H1 (cell line): ENCODE measurements at regions not wholly inside any gene's neighbourhood (a gene's known extent, or its start where the extent isn't known, plus 50 kb on each side); places are given as distances from the start of the nearest gene placed in this dataset.

ENCODE experiments used
- CTCF ChIA-PET: fragments of 300-600 bp; sonication (Branson Sonifier 250); formaldehyde crosslinking; loops from one replicate; lab custom pipeline; 2021; ENCODE audit not compliant: partially characterized antibody; lab: Charles Lee
- POLR2A ChIA-PET: fragments of 300-600 bp; sonication (Branson Sonifier 250); formaldehyde crosslinking; loops from one replicate; lab custom pipeline; 2021; ENCODE audit warnings: inconsistent platforms; ENCODE audit not compliant: partially characterized antibody; lab: Charles Lee
- DNase-seq, 2 experiments: peaks; one replicate each; pipeline versions ENCODE4 v3.0.0 to v3.0.0-alpha.2; 2010 to 2022; ENCODE audit warnings: low spot score in 2 of 2, low read depth in 1 of 2, mixed read lengths in 1 of 2
- FAIRE-seq: peaks from 2 replicates; lab custom pipeline; 2011; peaks lifted over from hg19 to GRCh38; lab: Jason Lieb, UNC
- H2AFZ ChIP-seq: 2 replicates; pipeline ENCODE4 v1.8.1; 2012; ENCODE audit warnings: low read length, inconsistent platforms
- H2AK5ac ChIP-seq: 2 replicates; pipeline ENCODE4 v1.6.1; 2013; ENCODE audit warnings: low read depth, low read length
- H2BK120ac ChIP-seq: replicated peaks from 2 replicates; pipeline ENCODE3; 2013; ENCODE audit warnings: low read depth, low read length, inconsistent platforms
- H2BK12ac ChIP-seq: 2 replicates; pipeline ENCODE4 v1.6.1; 2013; ENCODE audit warnings: low read depth, low read length
- H2BK15ac ChIP-seq: 2 replicates; pipeline ENCODE4 v1.6.1; 2013; ENCODE audit warnings: low read length
- H2BK20ac ChIP-seq: 2 replicates; pipeline ENCODE4 v1.6.1; 2013; ENCODE audit warnings: low read length
- H2BK5ac ChIP-seq: 2 replicates; pipeline ENCODE4 v1.6.1; 2013; ENCODE audit warnings: low read depth, low read length
- H3K14ac ChIP-seq: 2 replicates; pipeline ENCODE4 v1.6.1; 2013; ENCODE audit warnings: inconsistent platforms; ENCODE audit not compliant: insufficient read length
- H3K18ac ChIP-seq: 2 replicates; pipeline ENCODE4 v1.6.1; 2013; ENCODE audit warnings: low read length; ENCODE audit errors: extremely low read depth
- H3K23ac ChIP-seq: 2 replicates; pipeline ENCODE4 v1.6.1; 2013; ENCODE audit warnings: inconsistent platforms; ENCODE audit not compliant: insufficient read length
- H3K23me2 ChIP-seq: 2 replicates; pipeline ENCODE4 v1.6.1; 2013; ENCODE audit warnings: low read depth, low read length
- H3K27ac ChIP-seq: 2 replicates; pipeline ENCODE4 v1.6.1; 2011; ENCODE audit warnings: low read depth, low read length, inconsistent platforms
- H3K27me3 ChIP-seq, 4 experiments: replicated peaks in 1 of 4; 1 replicate in 1 of 4; 2 replicates in 3 of 4; pipeline versions ENCODE4 v1.6.1 to v1.8.1; 2011 to 2013; ENCODE audit warnings: low read length in 3 of 4, mild to moderate bottlenecking in 3 of 4, inconsistent platforms in 2 of 4, mixed read lengths in 2 of 4, moderate library complexity in 1 of 4; ENCODE audit not compliant: control insufficient read depth in 3 of 4, insufficient read depth in 3 of 4; ENCODE audit errors: extremely low read depth in 1 of 4
- H3K36me3 ChIP-seq, 4 experiments: 2 replicates each; pipeline versions ENCODE4 v1.6.1 to v1.8.1; 2011 to 2013; ENCODE audit warnings: mild to moderate bottlenecking in 4 of 4, low read length in 3 of 4, moderate library complexity in 2 of 4, control low read depth in 1 of 4, inconsistent platforms in 1 of 4; ENCODE audit not compliant: insufficient read depth in 4 of 4, control insufficient read depth in 2 of 4
- H3K4ac ChIP-seq: replicated peaks from 2 replicates; pipeline ENCODE3; 2013; ENCODE audit warnings: low read length, low read depth, mixed read lengths, inconsistent platforms; ENCODE audit not compliant: insufficient read length
- H3K4me1 ChIP-seq, 4 experiments: replicated peaks in 1 of 4; 1 replicate in 1 of 4; 2 replicates in 3 of 4; pipeline versions ENCODE4 v1.6.1 to v1.8.1; 2011 to 2013; ENCODE audit warnings: low read length in 3 of 4, inconsistent platforms in 2 of 4, mixed read lengths in 1 of 4; ENCODE audit not compliant: insufficient read depth in 4 of 4, control insufficient read depth in 3 of 4
- H3K4me2 ChIP-seq, 2 experiments: 2 replicates each; pipeline versions ENCODE4 v1.6.1 to v1.8.1; 2011 to 2013; ENCODE audit warnings: low read depth in 2 of 2, low read length in 2 of 2, control low read depth in 1 of 2, inconsistent platforms in 1 of 2, mild to moderate bottlenecking in 1 of 2; ENCODE audit not compliant: insufficient read depth in 1 of 2
- H3K4me3 ChIP-seq, 4 experiments: fragments of 200-600, 300-600 bp in 1 of 4; sonication (generic), shearing (Covaris generic), sonication (Bioruptor Twin) in 1 of 4; 2 replicates each; pipeline versions ENCODE4 v1.5.1 to v1.8.1; 2011 to 2016; ENCODE audit warnings: low read length in 4 of 4, low read depth in 3 of 4, control low read depth in 2 of 4, inconsistent platforms in 2 of 4, mild to moderate bottlenecking in 2 of 4, mixed read lengths in 1 of 4, moderate library complexity in 1 of 4; ENCODE audit not compliant: insufficient read depth in 2 of 4; ENCODE audit errors: extremely low read depth in 1 of 4
- H3K56ac ChIP-seq: replicated peaks from 2 replicates; pipeline ENCODE3; 2013; ENCODE audit warnings: low read depth, mild to moderate bottlenecking, mixed read lengths, low read length, inconsistent platforms; ENCODE audit not compliant: insufficient read length
- H3K79me1 ChIP-seq: 2 replicates; pipeline ENCODE4 v1.6.1; 2013; ENCODE audit warnings: low read depth, low read length, control low read depth
- H3K79me2 ChIP-seq, 2 experiments: 2 replicates each; pipeline versions ENCODE4 v1.6.1 to v1.8.1; 2012 to 2013; ENCODE audit warnings: low read length in 2 of 2, mild to moderate bottlenecking in 2 of 2, inconsistent platforms in 1 of 2; ENCODE audit not compliant: insufficient read depth in 2 of 2, control insufficient read depth in 1 of 2
- H3K9ac ChIP-seq, 4 experiments: replicated peaks in 1 of 4; 1 replicate in 1 of 4; 2 replicates in 3 of 4; pipeline versions ENCODE4 v1.6.1 to v1.8.1; 2011 to 2013; ENCODE audit warnings: low read depth in 3 of 4, low read length in 3 of 4, control low read depth in 2 of 4, mild to moderate bottlenecking in 2 of 4, moderate library complexity in 2 of 4, inconsistent platforms in 1 of 4; ENCODE audit errors: extremely low read depth in 1 of 4
- H3K9me3 ChIP-seq, 2 experiments: 2 replicates each; pipeline versions ENCODE4 v1.6.1 to v1.8.1; 2012 to 2013; ENCODE audit warnings: mild to moderate bottlenecking in 2 of 2, moderate library complexity in 2 of 2, control low read depth in 1 of 2, inconsistent platforms in 1 of 2, low read depth in 1 of 2, low read length in 1 of 2, mixed read lengths in 1 of 2; ENCODE audit not compliant: insufficient read depth in 2 of 2
- H4K20me1 ChIP-seq, 2 experiments: replicated peaks in 1 of 2; 2 replicates each; pipeline versions ENCODE3 to v1.8.1; 2011 to 2013; ENCODE audit warnings: inconsistent platforms in 2 of 2, low read length in 2 of 2, mild to moderate bottlenecking in 1 of 2; ENCODE audit not compliant: insufficient read depth in 2 of 2, control insufficient read depth in 1 of 2
- H4K5ac ChIP-seq: 2 replicates; pipeline ENCODE4 v1.6.1; 2013; ENCODE audit warnings: low read length, low read depth, mixed read lengths, inconsistent platforms; ENCODE audit not compliant: insufficient read length
- H4K8ac ChIP-seq: 2 replicates; pipeline ENCODE4 v1.8.0; 2013; ENCODE audit warnings: mild to moderate bottlenecking, moderate library complexity, low read length, inconsistent platforms; ENCODE audit not compliant: insufficient read depth; ENCODE audit errors: extremely low read depth
- H4K91ac ChIP-seq: replicated peaks from 2 replicates; pipeline ENCODE3; 2013; ENCODE audit warnings: low read length, mixed read lengths, inconsistent platforms; ENCODE audit not compliant: insufficient read length
- CREB1 ChIP-seq: IDR thresholded peaks from 2 replicates; pipeline ENCODE4 v1.6.1; 2012; ENCODE audit warnings: inconsistent platforms
- MAFK ChIP-seq: IDR thresholded peaks from 2 replicates; pipeline ENCODE4 v1.6.1; 2012; ENCODE audit warnings: low read depth, mild to moderate bottlenecking, improper control_type of control experiment, low read length
- POLR2AphosphoS5 ChIP-seq: IDR thresholded peaks from 2 replicates; pipeline ENCODE4 v1.6.1; 2011; ENCODE audit warnings: low read depth, low read length
- RAD21 ChIP-seq, 2 experiments: IDR thresholded peaks in 1 of 2; conservative IDR thresholded peaks in 1 of 2; 2 replicates each; pipeline ENCODE4 v1.6.1; 2011; ENCODE audit warnings: low read depth in 2 of 2, low read length in 2 of 2, improper control_type of control experiment in 1 of 2, inconsistent platforms in 1 of 2, mild to moderate bottlenecking in 1 of 2, moderate library complexity in 1 of 2
- SP2 ChIP-seq: IDR thresholded peaks from 2 replicates; pipeline ENCODE4 v1.6.1; 2012; ENCODE audit warnings: mild to moderate bottlenecking, low read length, inconsistent platforms
- WGBS, 2 experiments: shearing (Covaris generic) in 1 of 2; methylation state at CpG; one replicate each; pipeline versions ENCODE4 v1.1.6 to v1.1.7; 2013 to 2015; ENCODE audit warnings: low lambda C conversion rate in 2 of 2, mixed read lengths in 2 of 2, inconsistent platforms in 1 of 2, low coverage in 1 of 2, missing lambda C conversion rate in 1 of 2; ENCODE audit not compliant: insufficient replicate concordance in 2 of 2, insufficient coverage in 1 of 2, insufficient read length in 1 of 2; ENCODE audit errors: extremely low coverage in 1 of 2, missing lambda C conversion rate in 1 of 2; 5-methylcytosine and 5-hydroxymethylcytosine counted together

- H3K23me2 ChIP-seq = no peaks in the 10 kb centered on the region
- no peak overlapping the region for H2AK5ac ChIP-seq
- no peaks in the 10 kb centered on the region for H3K36me3 ChIP-seq
- no peak for FAIRE-seq
- no peak overlapping the region for H2AFZ ChIP-seq
- ChIA-PET CTCF (interaction anchor here (1.0 to 1.9 kb wide), 4 partner anchors 30 to 359 kb away, joined by 3 to 6 read pairs (median 4); no protein-coding TSS in a partner anchor), POLR2A (no interaction called here)
- no peak overlapping the region for H2BK120ac ChIP-seq
- no peak overlapping the region for H2BK15ac ChIP-seq
- H3K27me3 ChIP-seq = no peaks in the 10 kb centered on the region
- H3K4ac ChIP-seq = no peak overlapping the region
- 80% methylated on average over 6 of the region's 9 CpGs; no CpG with 5 or more reads in 1 of the 2 experiments for WGBS, 2 experiments
- no peak overlapping the region for H2BK5ac ChIP-seq
- H4K20me1 ChIP-seq = no peaks in the 10 kb centered on the region
- no peak overlapping the region for H3K4me3 ChIP-seq
- no peak overlapping the region for H3K4me2 ChIP-seq
- H3K23ac ChIP-seq = no peak overlapping the region
- no peak overlapping the region for H4K8ac ChIP-seq
- no peaks in the 10 kb centered on the region for H3K79me2 ChIP-seq
- no peak overlapping the region for H3K56ac ChIP-seq
- no peaks in the 10 kb centered on the region for H3K79me1 ChIP-seq
- no peak overlapping the region for H4K91ac ChIP-seq
- no peak overlapping the region for H3K18ac ChIP-seq
- no peaks in the 10 kb centered on the region for H3K9me3 ChIP-seq
- H3K27ac ChIP-seq = no peak overlapping the region
- no peak for DNase-seq
- H3K14ac ChIP-seq = no peak overlapping the region
- H4K5ac ChIP-seq = no peak overlapping the region
- no peak overlapping the region for H3K9ac ChIP-seq
- no peaks in the 10 kb centered on the region for H3K4me1 ChIP-seq
- H2BK12ac ChIP-seq = no peak overlapping the region
- no peak overlapping the region for H2BK20ac ChIP-seq
- TF ChIP-seq MAFK (no peak), CREB1 (no peak), SP2 (no peak), RAD21 (IDR thresholded peaks at IDR 0.05 in 1 of 2, conservative IDR thresholded peaks at IDR 0.05 in 1 of 2; ENCODE audit: low read depth in 2 of 2, low read length in 2 of 2) (no peak), POLR2AphosphoS5 (no peak)
Observed at GRCh38 chr21:36576441-36576840, 96.5 kb upstream of the CLDN14 start.
